Hepatocyte (in vitro differentiated cells): ENCODE measurements at regions not wholly inside any gene's neighbourhood (a gene's known extent, or its start where the extent isn't known, plus 50 kb on each side); places are given as distances from the start of the nearest gene placed in this dataset.
A peak's percentile ranks its signal among the peaks of the same experiment; 100 is the strongest.

Experiments
- DNase-seq: peaks from one replicate; pipeline ENCODE4 v3.0.0-alpha.2; 2016; ENCODE audit warnings: low spot score
- H2AFZ ChIP-seq: fragments of 200-600 bp; sonication (generic); 2 replicates; pipeline ENCODE4 v1.6.0; 2016; ENCODE audit warnings: antibody characterized with exemption, mild to moderate bottlenecking
- H3K27ac ChIP-seq: fragments of 200-600 bp; sonication (generic); 2 replicates; pipeline ENCODE4 v1.5.1; 2016; ENCODE audit warnings: mild to moderate bottlenecking
- H3K27me3 ChIP-seq: fragments of 200-600 bp; sonication (generic); 2 replicates; pipeline ENCODE4 v1.6.1; 2016
- H3K36me3 ChIP-seq: fragments of 200-600 bp; sonication (generic); replicated peaks from 2 replicates; pipeline ENCODE4 v1.5.1; 2016; ENCODE audit warnings: low read depth; ENCODE audit not compliant: insufficient read depth
- H3K4me1 ChIP-seq: fragments of 200-600 bp; sonication (generic); 2 replicates; pipeline ENCODE4 v1.5.1; 2016; ENCODE audit warnings: mild to moderate bottlenecking, moderate library complexity; ENCODE audit not compliant: insufficient read depth
- H3K4me2 ChIP-seq: fragments of 200-600 bp; sonication (generic); 2 replicates; pipeline ENCODE4 v1.6.0; 2016
- H3K4me3 ChIP-seq: fragments of 200-600 bp; sonication (generic); 2 replicates; pipeline ENCODE4 v1.5.1; 2016; ENCODE audit warnings: mild to moderate bottlenecking
- H3K79me2 ChIP-seq: fragments of 200-600 bp; sonication (generic); 2 replicates; pipeline ENCODE4 v1.6.0; 2017; ENCODE audit warnings: mild to moderate bottlenecking
- H3K9me2 ChIP-seq: fragments of 200-600 bp; sonication (generic); replicated peaks from 2 replicates; pipeline ENCODE4 v1.6.0; 2017; ENCODE audit warnings: mild to moderate bottlenecking; ENCODE audit not compliant: insufficient read depth
- H3K9me3 ChIP-seq: fragments of 200-600 bp; sonication (generic); 2 replicates; pipeline ENCODE4 v1.5.1; 2016; ENCODE audit warnings: low read depth, mild to moderate bottlenecking
- H4K20me1 ChIP-seq: fragments of 200-600 bp; sonication (generic); 2 replicates; pipeline ENCODE4 v1.6.0; 2016; ENCODE audit warnings: mild to moderate bottlenecking; ENCODE audit not compliant: insufficient read depth, poor library complexity, severe bottlenecking
- CTCF ChIP-seq: fragments of 200-600 bp; sonication (generic); IDR thresholded peaks from 2 replicates; pipeline ENCODE4 v1.5.1; 2016; ENCODE audit warnings: antibody characterized with exemption, mild to moderate bottlenecking; ENCODE audit not compliant: poor library complexity
- EZH2 ChIP-seq: fragments of 200-600 bp; sonication (generic); IDR thresholded peaks from 2 replicates; pipeline ENCODE4 v1.6.1; 2016; ENCODE audit warnings: antibody characterized with exemption, mild to moderate bottlenecking, borderline replicate concordance
- EZH2phosphoT487 ChIP-seq: fragments of 200-600 bp; sonication (generic); IDR thresholded peaks from one replicate; pipeline ENCODE4 v1.6.1; 2018; ENCODE audit warnings: antibody characterized with exemption, mild to moderate bottlenecking, low read depth, moderate library complexity; ENCODE audit not compliant: unreplicated experiment, severe bottlenecking
- WGBS: methylation state at CpG from one replicate; pipeline ENCODE4 v1.1.6; 2016; ENCODE audit warnings: low lambda C conversion rate; ENCODE audit errors: missing lambda C conversion rate; 5-methylcytosine and 5-hydroxymethylcytosine counted together

- H4K20me1 ChIP-seq: no peaks in the 10 kb centered on the region
- no peak for TF ChIP-seq EZH2phosphoT487
- no peak for TF ChIP-seq CTCF
- TF ChIP-seq EZH2: no peak
- no peaks in the 10 kb centered on the region for H3K79me2 ChIP-seq
- no peaks in the 10 kb centered on the region for H3K27me3 ChIP-seq
- H3K9me3 ChIP-seq: no peaks in the 10 kb centered on the region
- 64% methylated on average over 27 of the region's 28 CpGs for WGBS
- peaks cover 34% of the 10 kb centered on the region for H3K4me1 ChIP-seq
- H3K9me2 ChIP-seq: no peaks in the 10 kb centered on the region
- DNase-seq: no peak
- H2AFZ ChIP-seq: peak overlapping the region; percentile 20
- no peaks in the 10 kb centered on the region for H3K36me3 ChIP-seq
- H3K4me3 ChIP-seq: no peak overlapping the region
- peak overlapping the region; percentile 21 for H3K27ac ChIP-seq
- H3K4me2 ChIP-seq: no peak overlapping the region
Measured at GRCh38 chr9:129561594-129562281, 59.2 kb downstream of the C9orf50 start.

- no peak for TF ChIP-seq EZH2
- Histone ChIP-seq H4K20me1 (no peaks in the 10 kb centered on the region), H2AFZ (no peak overlapping the region), H3K4me1 (peaks cover 37% of the 10 kb centered on the region), H3K36me3 (no peaks in the 10 kb centered on the region), H3K27me3 (no peaks in the 10 kb centered on the region), H3K4me3 (no peak overlapping the region), H3K27ac (no peak overlapping the region), H3K79me2 (no peaks in the 10 kb centered on the region), H3K4me2 (no peak overlapping the region), H3K9me2 (no peaks in the 10 kb centered on the region), H3K9me3 (no peaks in the 10 kb centered on the region)
- WGBS: 88% methylated on average over 13 of the region's 13 CpGs
- DNase-seq: no peak
Measured at GRCh38 chr9:129560881-129561306, 60.0 kb downstream of the C9orf50 start.

- no peaks in the 10 kb centered on the region for H4K20me1 ChIP-seq
- 86% methylated on average over 4 of the region's 4 CpGs for WGBS
- H3K79me2 ChIP-seq: no peaks in the 10 kb centered on the region
- H2AFZ ChIP-seq: no peak overlapping the region
- TF ChIP-seq EZH2: no peak
- no peak for TF ChIP-seq EZH2phosphoT487
- TF ChIP-seq CTCF: no peak
- H3K27ac ChIP-seq: peak overlapping the region; percentile 39
- no peak for DNase-seq
- no peaks in the 10 kb centered on the region for H3K36me3 ChIP-seq
- no peaks in the 10 kb centered on the region for H3K27me3 ChIP-seq
- peaks cover 42% of the 10 kb centered on the region for H3K4me1 ChIP-seq
- H3K4me3 ChIP-seq: no peak overlapping the region
- H3K9me3 ChIP-seq: no peaks in the 10 kb centered on the region
- no peak overlapping the region for H3K4me2 ChIP-seq
- H3K9me2 ChIP-seq: no peaks in the 10 kb centered on the region
Measured at GRCh38 chr9:129559506-129559881, 61.4 kb downstream of the C9orf50 start.

GRCh38 chr9:129558551-129559505 lies 62.1 kb downstream of the C9orf50 start:
- H3K4me3 ChIP-seq: no peak overlapping the region
- TF ChIP-seq EZH2 (no peak), EZH2phosphoT487 (no peak), CTCF (no peak)
- H3K9me2 ChIP-seq: no peaks in the 10 kb centered on the region
- H3K9me3 ChIP-seq: no peaks in the 10 kb centered on the region
- no peaks in the 10 kb centered on the region for H3K36me3 ChIP-seq
- H3K27me3 ChIP-seq: no peaks in the 10 kb centered on the region
- 54% methylated on average over 19 of the region's 21 CpGs for WGBS
- peak overlapping the region; percentile 20 for H3K4me2 ChIP-seq
- no peak overlapping the region for H2AFZ ChIP-seq
- no peaks in the 10 kb centered on the region for H4K20me1 ChIP-seq
- peak overlapping the region; percentile 84 for H3K27ac ChIP-seq
- peaks cover 42% of the 10 kb centered on the region for H3K4me1 ChIP-seq
- DNase-seq: peak; percentile 81
- no peaks in the 10 kb centered on the region for H3K79me2 ChIP-seq
